ENCODE measurements at regions not wholly inside any gene's neighbourhood (a gene's known extent, or its start where the extent isn't known, plus 50 kb on each side); places are given as distances from the start of the nearest gene placed in this dataset.

GRCh38 chr2:240302933-240303595 lies 132.4 kb upstream of the GPC1 start:
- no peak overlapping the region for H3K27ac ChIP-seq

DNA sequence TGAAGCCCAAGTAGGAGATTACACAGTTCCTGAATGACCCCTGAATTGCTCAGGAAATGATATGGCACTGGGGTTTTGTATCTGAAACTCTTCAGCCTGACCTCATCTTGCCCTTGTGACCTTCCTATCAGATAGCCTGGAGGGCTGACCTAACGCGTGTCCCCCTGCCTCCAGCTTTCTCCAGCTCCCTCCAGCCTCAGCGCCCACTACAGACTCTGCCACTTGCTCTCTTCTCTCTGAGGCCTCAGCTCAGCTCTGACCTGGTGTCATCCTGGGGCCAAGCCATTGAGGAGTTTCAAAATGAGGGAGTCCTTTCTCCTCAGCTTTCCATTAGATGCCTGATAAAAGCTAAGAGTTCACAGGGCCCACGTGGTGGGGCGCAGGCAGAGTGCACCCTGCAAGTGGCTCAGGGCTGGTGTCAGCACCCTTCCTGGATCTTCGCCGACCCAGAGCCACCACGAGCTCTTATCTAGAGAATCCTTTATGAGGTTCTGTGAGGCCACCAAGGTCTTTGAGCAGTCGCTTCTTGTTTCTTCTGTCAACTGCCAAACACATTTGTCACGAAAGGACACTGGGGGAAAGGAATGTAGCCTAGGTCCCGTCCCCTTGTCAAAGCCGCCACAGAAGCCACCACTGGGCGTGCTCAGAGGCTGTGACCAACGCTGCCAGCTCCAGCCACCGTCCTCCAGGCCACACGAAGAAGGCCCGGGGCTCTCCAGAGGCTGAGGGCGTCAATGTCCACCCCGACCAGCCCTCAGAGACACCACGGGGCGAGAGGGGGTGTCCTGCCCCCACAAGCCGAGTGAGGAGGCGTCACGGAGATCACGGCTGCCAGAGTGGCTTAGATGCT lies 131.3 kb upstream of the GPC1 start:
- H3K36me3 ChIP-seq: no peaks in the 10 kb centered on the region
- TF ChIP-seq, protein P1, sequence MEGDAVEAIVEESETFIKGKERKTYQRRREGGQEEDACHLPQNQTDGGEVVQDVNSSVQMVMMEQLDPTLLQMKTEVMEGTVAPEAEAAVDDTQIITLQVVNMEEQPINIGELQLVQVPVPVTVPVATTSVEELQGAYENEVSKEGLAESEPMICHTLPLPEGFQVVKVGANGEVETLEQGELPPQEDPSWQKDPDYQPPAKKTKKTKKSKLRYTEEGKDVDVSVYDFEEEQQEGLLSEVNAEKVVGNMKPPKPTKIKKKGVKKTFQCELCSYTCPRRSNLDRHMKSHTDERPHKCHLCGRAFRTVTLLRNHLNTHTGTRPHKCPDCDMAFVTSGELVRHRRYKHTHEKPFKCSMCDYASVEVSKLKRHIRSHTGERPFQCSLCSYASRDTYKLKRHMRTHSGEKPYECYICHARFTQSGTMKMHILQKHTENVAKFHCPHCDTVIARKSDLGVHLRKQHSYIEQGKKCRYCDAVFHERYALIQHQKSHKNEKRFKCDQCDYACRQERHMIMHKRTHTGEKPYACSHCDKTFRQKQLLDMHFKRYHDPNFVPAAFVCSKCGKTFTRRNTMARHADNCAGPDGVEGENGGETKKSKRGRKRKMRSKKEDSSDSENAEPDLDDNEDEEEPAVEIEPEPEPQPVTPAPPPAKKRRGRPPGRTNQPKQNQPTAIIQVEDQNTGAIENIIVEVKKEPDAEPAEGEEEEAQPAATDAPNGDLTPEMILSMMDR (IDR thresholded peaks at IDR 0.05): no peak
- H3K4me3 ChIP-seq: no peak overlapping the region
- H3K4me1 ChIP-seq: no peaks in the 10 kb centered on the region
- H3K9me3 ChIP-seq: no peaks in the 10 kb centered on the region
- peak; percentile 50 for DNase-seq (ENCODE audit: low spot score)
- H3K27me3 ChIP-seq: no peaks in the 10 kb centered on the region
- no peak overlapping the region for H3K27ac ChIP-seq

More at GRCh38 chr2:240302933-240303595, 132.4 kb upstream of the GPC1 start:
- no peaks in the 10 kb centered on the region for H3K27me3 ChIP-seq
- DNase-seq (ENCODE audit: low spot score): no peak
- no peaks in the 10 kb centered on the region for H3K4me1 ChIP-seq
- H3K9me3 ChIP-seq: no peaks in the 10 kb centered on the region
- H3K4me3 ChIP-seq: no peak overlapping the region
- TF ChIP-seq, protein P1 (IDR thresholded peaks at IDR 0.05): no peak
- H3K36me3 ChIP-seq: no peaks in the 10 kb centered on the region

- Histone ChIP-seq H3K4me3 (no peak overlapping the region), H3K27me3 (no peaks in the 10 kb centered on the region), H3K27ac (no peak overlapping the region), H3K36me3 (no peaks in the 10 kb centered on the region), H3K9me3 (no peaks in the 10 kb centered on the region), H3K4me1 (no peaks in the 10 kb centered on the region)
- no peak for DNase-seq (ENCODE audit: low spot score)
- TF ChIP-seq, protein P1 (IDR thresholded peaks at IDR 0.05): no peak
These were observed 130.7 kb upstream of the GPC1 start for GRCh38 chr2:240304746-240305161.

GRCh38 chr2:240305369-240305962 lies 130.0 kb upstream of the GPC1 start:
- no peaks in the 10 kb centered on the region for H3K9me3 ChIP-seq
- H3K4me1 ChIP-seq: no peaks in the 10 kb centered on the region
- no peak overlapping the region for H3K4me3 ChIP-seq
- no peak for DNase-seq (ENCODE audit: low spot score)
- no peaks in the 10 kb centered on the region for H3K36me3 ChIP-seq
- H3K27ac ChIP-seq: no peak overlapping the region
- TF ChIP-seq, protein P1 (IDR thresholded peaks at IDR 0.05): no peak
- no peaks in the 10 kb centered on the region for H3K27me3 ChIP-seq

- Histone ChIP-seq H3K9me3 (no peaks in the 10 kb centered on the region), H3K36me3 (no peaks in the 10 kb centered on the region), H3K27ac (no peak overlapping the region), H3K4me3 (no peak overlapping the region), H3K27me3 (no peaks in the 10 kb centered on the region), H3K4me1 (no peaks in the 10 kb centered on the region)
- TF ChIP-seq, protein P1 (IDR thresholded peaks at IDR 0.05): no peak
- no peak for DNase-seq (ENCODE audit: low spot score)
These were observed 129.3 kb upstream of the GPC1 start for GRCh38 chr2:240306185-240306584.

All from right atrium auricular region (tissue), 2 donors.